ENCODE measurements at regions not wholly inside any gene's neighbourhood (a gene's known extent, or its start where the extent isn't known, plus 50 kb on each side); places are given as distances from the start of the nearest gene placed in this dataset.

DNA sequence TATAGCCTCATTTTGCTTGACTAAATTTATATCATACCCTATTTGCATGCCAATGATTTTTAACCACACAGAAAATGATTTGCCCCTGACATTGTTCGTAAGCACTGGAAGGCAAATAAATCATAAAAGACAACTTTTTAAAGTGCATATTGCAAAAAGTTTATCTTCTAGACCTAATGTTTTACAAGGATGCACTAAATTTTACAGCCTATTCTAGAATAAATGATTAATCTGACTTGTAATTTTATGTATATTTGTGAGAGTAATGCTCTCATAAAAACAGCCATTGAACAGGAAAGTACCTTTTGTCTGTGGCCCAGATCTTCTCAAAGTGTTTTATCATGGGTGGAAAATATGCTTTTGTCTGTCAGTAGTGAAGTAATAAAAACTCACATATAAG, 546.6 kb downstream of the EPHA3 start:
- Histone ChIP-seq H3K9me3 (ENCODE audit: low read depth) (peaks cover 4% of the 10 kb centered on the region), H3K79me2 (no peaks in the 10 kb centered on the region), H3K36me3 (replicated peaks; ENCODE audit: insufficient read depth, low read depth) (no peaks in the 10 kb centered on the region), H3K27ac (no peak overlapping the region), H3K4me1 (ENCODE audit: insufficient read depth) (no peaks in the 10 kb centered on the region), H3K9me2 (replicated peaks; ENCODE audit: insufficient read depth) (no peaks in the 10 kb centered on the region), H3K4me2 (no peak overlapping the region), H3K4me3 (no peak overlapping the region), H2AFZ (no peak overlapping the region), H3K27me3 (no peaks in the 10 kb centered on the region), H4K20me1 (ENCODE audit: insufficient read depth, poor library complexity, severe bottlenecking) (no peaks in the 10 kb centered on the region)
- DNase-seq (ENCODE audit: low spot score): no peak
- TF ChIP-seq CTCF (IDR thresholded peaks at IDR 0.05; ENCODE audit: poor library complexity): no peak
- TF ChIP-seq EZH2phosphoT487 (IDR thresholded peaks at IDR 0.05; ENCODE audit: low read depth, severe bottlenecking, unreplicated experiment): no peak
- TF ChIP-seq EZH2 (IDR thresholded peaks at IDR 0.05; ENCODE audit: borderline replicate concordance): no peak
- 75% methylated on average over 1 of the region's 1 CpG for WGBS (ENCODE audit: low lambda C conversion rate, missing lambda C conversion rate)

DNA sequence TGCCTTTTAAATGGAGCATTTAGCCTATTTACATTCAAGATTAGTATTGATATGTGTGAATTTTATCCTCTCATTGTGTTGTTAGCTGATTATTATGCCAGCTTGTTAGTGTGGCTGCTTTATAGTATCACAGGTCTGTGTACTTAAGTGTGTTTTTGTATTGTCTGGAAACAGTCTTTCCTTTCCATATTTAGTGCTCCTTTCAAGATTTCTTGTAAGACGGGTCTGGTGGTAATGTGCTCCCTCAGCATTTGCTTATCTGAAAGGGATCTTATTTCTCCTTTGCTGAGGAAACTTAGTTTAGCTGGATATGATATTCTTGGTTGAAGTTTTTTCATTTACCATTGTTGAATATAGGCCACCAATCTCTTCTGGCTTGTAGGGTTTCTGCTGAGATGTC, 549.0 kb downstream of the EPHA3 start:
- Histone ChIP-seq H3K4me2 (no peak overlapping the region), H3K9me2 (replicated peaks; ENCODE audit: insufficient read depth) (no peaks in the 10 kb centered on the region), H3K79me2 (no peaks in the 10 kb centered on the region), H4K20me1 (ENCODE audit: insufficient read depth, poor library complexity, severe bottlenecking) (no peaks in the 10 kb centered on the region), H3K36me3 (replicated peaks; ENCODE audit: insufficient read depth, low read depth) (no peaks in the 10 kb centered on the region), H3K9me3 (ENCODE audit: low read depth) (peaks cover 4% of the 10 kb centered on the region), H3K27me3 (no peaks in the 10 kb centered on the region), H2AFZ (no peak overlapping the region), H3K27ac (no peak overlapping the region), H3K4me3 (no peak overlapping the region), H3K4me1 (ENCODE audit: insufficient read depth) (no peaks in the 10 kb centered on the region)
- WGBS (ENCODE audit: low lambda C conversion rate, missing lambda C conversion rate): 95% methylated on average over 1 of the region's 1 CpG
- TF ChIP-seq CTCF (IDR thresholded peaks at IDR 0.05; ENCODE audit: poor library complexity) (no peak), EZH2phosphoT487 (IDR thresholded peaks at IDR 0.05; ENCODE audit: low read depth, severe bottlenecking, unreplicated experiment) (no peak), EZH2 (IDR thresholded peaks at IDR 0.05; ENCODE audit: borderline replicate concordance) (no peak)
- no peak for DNase-seq (ENCODE audit: low spot score)

GRCh38 chr3:89679686-89680085, 572.3 kb downstream of the EPHA3 start:
- no peak for TF ChIP-seq EZH2phosphoT487 (IDR thresholded peaks at IDR 0.05; ENCODE audit: low read depth, severe bottlenecking, unreplicated experiment)
- no peak for DNase-seq (ENCODE audit: low spot score)
- Histone ChIP-seq H3K9me3 (ENCODE audit: low read depth) (no peaks in the 10 kb centered on the region), H3K27me3 (no peaks in the 10 kb centered on the region), H3K79me2 (no peaks in the 10 kb centered on the region), H3K4me2 (no peak overlapping the region), H3K27ac (no peak overlapping the region), H2AFZ (no peak overlapping the region), H3K9me2 (replicated peaks; ENCODE audit: insufficient read depth) (no peaks in the 10 kb centered on the region), H3K36me3 (replicated peaks; ENCODE audit: insufficient read depth, low read depth) (no peaks in the 10 kb centered on the region), H3K4me1 (ENCODE audit: insufficient read depth) (no peaks in the 10 kb centered on the region), H4K20me1 (ENCODE audit: insufficient read depth, poor library complexity, severe bottlenecking) (no peaks in the 10 kb centered on the region), H3K4me3 (no peak overlapping the region)
- WGBS (ENCODE audit: low lambda C conversion rate, missing lambda C conversion rate): 91% methylated on average over 3 of the region's 3 CpGs

GRCh38 chr3:89682556-89682955, 575.1 kb downstream of the EPHA3 start:
- Histone ChIP-seq H3K4me3 (no peak overlapping the region), H2AFZ (no peak overlapping the region), H3K4me1 (ENCODE audit: insufficient read depth) (no peaks in the 10 kb centered on the region), H3K36me3 (replicated peaks; ENCODE audit: insufficient read depth, low read depth) (no peaks in the 10 kb centered on the region), H3K9me3 (ENCODE audit: low read depth) (no peaks in the 10 kb centered on the region), H3K4me2 (no peak overlapping the region), H3K27me3 (no peaks in the 10 kb centered on the region), H3K79me2 (no peaks in the 10 kb centered on the region), H3K9me2 (replicated peaks; ENCODE audit: insufficient read depth) (no peaks in the 10 kb centered on the region), H3K27ac (no peak overlapping the region), H4K20me1 (ENCODE audit: insufficient read depth, poor library complexity, severe bottlenecking) (no peaks in the 10 kb centered on the region)
- 79% methylated on average over 2 of the region's 2 CpGs for WGBS (ENCODE audit: low lambda C conversion rate, missing lambda C conversion rate)
- no peak for DNase-seq (ENCODE audit: low spot score)
- TF ChIP-seq EZH2 (IDR thresholded peaks at IDR 0.05; ENCODE audit: borderline replicate concordance) (no peak), CTCF (IDR thresholded peaks at IDR 0.05; ENCODE audit: poor library complexity) (no peak), EZH2phosphoT487 (IDR thresholded peaks at IDR 0.05; ENCODE audit: low read depth, severe bottlenecking, unreplicated experiment) (no peak)

Measured in hepatocyte (in vitro differentiated cells).